Astrocyte of the hippocampus (primary cell): ENCODE measurements at regions not wholly inside any gene's neighbourhood (a gene's known extent, or its start where the extent isn't known, plus 50 kb on each side); places are given as distances from the start of the nearest gene placed in this dataset.
"Not testable (repeated sequence)": the region's sequence is repeated elsewhere in the genome, so short reads cannot be mapped to it uniquely, and the experiment has no call there.

Experiments
- DNase-seq: peaks from one replicate; pipeline ENCODE4 v3.0.0; 2011; ENCODE audit warnings: low read depth, low spot score

DNA sequence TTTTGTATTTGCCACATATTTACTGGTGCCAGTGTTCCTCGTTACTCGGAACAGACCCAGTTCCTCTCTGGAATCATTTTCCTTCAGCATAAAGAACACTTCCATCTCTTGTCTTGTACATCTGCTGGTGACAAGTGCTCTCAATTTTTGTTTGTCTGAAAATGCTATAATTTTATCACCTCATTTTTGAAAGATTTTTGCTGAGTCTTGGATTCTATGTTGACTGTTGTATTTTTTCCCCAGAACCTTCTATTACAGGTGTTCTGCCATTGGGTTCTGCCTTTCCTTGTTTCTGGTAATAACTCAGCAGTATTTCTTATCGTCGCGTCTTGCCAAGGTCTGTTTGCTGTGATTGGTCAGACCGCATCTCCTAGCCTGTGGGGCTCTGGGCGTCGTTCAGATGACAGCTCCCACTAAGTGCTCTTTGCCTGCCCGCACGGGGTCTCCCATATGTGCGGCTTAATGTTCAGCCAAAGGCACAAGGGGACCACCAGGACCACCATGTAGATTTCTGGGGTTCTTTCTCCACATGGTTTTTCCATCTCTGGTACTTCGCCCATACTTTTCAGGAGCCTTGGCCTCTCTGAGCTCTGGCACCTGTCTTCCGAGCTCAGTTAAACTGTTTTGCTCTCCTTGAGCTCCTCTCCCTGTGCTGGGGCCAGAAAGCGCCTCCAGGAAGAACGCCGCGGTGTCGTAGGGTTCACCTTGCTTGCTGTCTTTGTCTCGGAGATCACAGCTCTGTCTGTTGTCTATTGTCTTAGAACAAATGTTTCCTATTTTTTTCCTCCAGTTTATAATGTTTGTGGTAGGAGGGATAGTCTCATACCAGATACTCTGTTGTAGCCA, 80.0 kb downstream of the METRNL start:
- no peak for DNase-seq

DNA sequence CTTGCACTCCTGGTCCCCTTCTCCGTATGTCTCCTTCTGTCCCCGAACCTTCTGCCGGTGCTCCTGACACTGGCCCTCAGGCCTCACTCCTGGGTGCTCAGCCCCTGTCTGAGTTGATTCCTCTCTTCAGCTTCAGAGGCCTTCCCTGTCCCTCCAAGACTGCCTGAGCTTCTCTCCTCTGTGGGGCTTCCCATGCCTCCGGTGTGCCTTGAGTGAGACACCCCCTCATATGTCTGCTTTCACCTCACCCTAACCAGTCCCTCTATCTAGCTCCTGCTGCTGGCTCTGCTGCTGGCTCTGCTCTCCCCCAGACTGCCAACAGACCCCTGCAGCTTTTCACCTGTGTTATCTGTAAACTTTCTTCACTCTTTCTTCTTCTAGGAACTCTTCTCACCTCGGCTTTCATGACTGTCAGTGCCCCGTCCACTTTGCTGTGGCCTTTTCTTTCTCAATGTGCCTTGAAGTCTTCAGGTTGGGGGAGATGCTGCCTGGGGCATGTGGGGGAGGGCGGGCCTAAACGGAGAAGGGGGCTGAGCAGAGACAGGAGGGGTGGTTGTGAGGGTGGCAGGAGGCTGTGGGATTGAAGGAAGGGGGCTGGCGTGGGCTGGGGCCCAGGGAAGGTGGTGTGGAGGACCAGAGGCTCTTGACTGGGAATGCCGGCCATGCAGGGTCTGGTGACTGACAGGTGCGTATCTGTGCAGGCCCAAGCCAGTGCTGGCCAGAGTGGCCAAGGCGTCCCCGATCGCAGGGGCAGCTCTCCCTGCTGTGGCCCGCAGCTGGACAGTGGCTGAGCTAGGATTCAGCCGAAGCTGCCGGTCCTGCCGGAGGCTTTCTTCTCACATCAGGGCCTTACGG, 81.3 kb downstream of the METRNL start:
- no peak for DNase-seq

DNA sequence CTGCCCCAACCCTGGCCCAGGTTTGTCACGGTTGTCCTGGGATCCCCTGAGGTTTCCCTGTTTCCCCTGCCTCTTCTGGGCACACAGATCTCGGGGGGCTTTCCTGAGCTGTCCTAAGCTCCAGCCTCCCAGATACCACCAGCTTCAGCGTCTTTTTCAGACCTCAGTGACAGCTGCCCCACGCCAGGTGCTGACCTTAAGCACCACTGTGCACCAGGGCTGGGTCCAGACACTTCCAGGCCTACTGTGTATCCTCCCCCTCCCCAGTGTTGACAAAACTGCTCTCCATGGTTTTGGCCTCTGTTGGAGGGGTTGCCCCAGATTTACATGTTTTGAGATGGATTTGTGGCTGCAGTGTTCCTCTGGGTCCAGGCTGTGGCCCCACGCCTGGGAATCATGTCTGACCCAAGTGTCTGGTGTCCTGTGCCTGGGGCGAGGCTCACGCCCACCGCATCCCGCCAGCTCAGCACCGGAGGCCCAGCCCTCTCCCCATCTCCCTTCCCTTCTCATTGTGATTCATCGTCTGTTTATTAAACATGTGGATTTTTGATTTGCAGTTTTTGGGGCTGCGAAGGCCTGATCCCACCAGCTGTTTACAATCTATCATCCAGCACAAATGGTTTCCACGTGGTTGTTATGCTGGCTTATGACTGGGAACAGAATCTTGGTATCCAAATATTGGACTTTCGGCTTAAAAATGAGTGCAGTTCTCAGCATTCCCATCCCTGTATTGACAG, 82.1 kb downstream of the METRNL start:
- DNase-seq: no peak

DNA sequence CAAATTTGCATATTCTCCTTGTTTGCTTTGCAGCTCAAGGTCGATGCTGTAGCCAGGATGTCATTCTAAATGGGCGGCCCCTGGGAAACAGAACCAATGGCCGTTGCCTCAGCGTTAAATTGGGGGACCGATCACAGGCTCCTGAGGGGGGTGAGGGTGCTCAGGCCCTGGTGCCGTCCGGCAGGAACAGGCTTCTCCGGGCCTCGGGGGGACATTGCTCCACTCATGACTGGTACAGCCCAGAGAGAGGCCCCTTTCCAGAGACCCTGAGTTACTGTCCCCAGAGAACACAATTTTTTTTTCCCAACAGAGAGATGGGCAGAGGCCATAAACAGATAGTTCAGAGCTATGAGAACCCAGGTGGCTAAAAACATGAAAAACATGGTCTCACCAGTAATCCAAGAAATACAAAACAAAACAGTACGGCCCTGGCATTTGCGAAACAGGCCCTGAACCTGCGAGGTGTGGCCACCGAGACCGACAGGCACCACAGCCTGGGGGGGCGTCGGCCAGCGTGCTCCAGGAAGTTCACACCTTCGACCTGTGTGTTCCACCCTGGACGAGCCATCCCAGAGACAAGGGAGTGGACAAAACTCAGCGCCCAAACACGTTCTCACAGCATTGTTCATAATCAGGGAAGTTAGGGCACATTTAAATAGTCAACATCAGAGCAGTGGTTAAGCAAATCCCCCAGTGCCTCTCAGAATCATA, 82.8 kb downstream of the METRNL start:
- DNase-seq: no peak

DNA sequence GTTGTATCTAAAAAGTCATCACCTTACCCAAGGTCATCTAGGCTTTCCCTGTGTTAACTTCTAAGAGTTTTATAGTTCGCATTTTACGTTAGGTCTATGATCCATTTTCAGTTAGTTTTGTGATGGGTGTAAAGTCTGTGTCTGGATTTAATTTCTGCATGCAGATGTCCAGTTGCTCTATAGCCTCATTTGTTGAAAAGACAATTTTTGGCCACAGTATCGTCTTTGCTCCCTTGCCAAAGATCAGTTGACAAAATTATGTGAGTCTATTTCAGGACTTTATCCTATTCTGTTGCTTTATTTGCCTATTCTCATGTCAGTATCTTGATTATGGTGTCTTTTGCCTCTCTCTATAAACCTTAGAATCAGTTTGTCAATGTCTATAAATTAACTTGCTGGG, 85.1 kb downstream of the METRNL start:
- no peak for DNase-seq

DNA sequence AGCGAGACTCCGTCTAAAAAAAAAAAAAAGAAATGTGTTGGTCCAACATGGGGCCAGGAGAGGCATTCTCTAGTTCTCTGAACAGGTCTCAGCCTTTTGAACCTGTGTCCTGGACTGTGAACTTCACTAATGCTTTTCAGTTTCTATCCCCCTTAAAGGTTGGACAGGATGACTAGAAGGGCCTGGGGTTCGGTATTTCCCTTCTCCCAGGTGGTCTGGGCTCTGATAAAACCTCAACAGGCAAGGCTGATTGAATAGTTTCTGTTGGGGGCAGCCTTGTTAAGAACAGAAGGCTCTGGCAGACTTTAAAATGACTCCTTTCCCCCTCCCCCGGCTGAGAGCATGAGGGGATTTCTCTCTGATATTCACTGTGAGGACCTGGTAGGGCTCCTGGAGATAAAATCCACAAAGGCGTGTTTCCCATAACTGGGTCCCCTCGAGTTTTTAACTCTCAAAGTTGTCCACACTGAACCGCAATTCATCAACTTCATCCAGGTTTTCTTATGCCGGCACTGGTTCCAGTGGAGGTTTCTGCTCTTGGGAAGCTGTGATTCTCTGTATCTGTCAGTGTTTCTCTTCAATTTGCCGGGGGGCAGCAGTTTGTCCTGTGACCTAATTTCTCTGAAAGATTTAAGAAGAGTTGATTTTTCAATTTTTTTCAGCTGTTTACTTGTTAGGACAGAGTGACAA, 91.3 kb downstream of the METRNL start:
- no peak for DNase-seq

DNA sequence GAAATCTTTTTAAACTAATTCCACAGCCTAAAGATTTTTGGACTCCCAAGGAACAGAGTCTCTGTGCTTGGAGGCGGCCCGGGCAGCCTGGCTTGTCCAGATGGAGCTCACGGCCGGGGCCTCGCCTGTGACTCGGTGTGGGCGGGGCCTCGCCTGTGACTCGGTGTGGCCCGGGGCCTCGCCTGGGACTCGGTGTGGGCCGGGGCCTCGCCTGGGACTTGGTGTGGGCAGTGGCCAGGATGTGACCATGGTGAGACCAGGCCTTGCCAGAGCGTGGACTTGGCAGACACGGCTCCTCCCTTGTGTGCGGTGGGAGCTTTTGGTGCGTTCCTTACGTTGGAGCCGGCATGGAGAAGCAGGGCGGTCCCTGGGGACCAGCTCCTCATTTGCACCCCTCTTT, 92.3 kb downstream of the METRNL start:
- no peak for DNase-seq

DNA sequence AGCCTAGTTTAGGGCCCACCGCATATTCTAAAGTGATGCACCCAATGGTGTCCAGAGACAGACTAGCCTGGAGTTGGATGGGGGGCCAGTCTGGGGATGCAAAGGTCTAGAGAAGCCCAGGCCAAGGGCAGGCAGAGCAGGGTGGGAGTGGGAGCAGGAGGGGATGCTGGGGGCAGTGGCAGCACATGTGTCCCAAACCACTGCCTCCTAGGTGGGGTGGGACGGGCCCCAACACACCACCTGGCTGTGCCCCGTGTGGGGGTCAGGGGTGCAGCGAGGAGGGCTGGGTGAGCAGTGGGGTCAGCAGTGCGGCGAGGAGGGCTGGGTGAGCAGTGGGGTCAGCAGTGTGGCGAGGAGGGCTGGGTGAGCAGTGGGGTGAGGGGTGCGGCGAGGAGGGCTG, 92.7 kb downstream of the METRNL start:
- DNase-seq: not testable (repeated sequence)

DNA sequence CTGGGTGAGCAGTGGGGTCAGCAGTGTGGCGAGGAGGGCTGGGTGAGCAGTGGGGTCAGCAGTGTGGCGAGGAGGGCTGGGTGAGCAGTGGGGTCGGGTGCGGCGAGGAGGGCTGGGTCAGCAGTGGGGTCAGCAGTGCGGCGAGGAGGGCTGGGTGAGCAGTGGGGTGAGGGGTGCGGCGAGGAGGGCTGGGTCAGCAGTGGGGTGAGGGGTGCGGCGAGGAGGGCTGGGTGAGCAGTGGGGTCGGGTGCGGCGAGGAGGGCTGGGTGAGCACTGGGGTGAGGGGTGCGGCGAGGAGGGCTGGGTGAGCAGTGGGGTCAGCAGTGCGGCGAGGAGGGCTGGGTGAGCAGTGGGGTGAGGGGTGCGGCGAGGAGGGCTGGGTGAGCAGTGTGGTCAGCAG, 93.2 kb downstream of the METRNL start:
- DNase-seq: not testable (repeated sequence)

DNA sequence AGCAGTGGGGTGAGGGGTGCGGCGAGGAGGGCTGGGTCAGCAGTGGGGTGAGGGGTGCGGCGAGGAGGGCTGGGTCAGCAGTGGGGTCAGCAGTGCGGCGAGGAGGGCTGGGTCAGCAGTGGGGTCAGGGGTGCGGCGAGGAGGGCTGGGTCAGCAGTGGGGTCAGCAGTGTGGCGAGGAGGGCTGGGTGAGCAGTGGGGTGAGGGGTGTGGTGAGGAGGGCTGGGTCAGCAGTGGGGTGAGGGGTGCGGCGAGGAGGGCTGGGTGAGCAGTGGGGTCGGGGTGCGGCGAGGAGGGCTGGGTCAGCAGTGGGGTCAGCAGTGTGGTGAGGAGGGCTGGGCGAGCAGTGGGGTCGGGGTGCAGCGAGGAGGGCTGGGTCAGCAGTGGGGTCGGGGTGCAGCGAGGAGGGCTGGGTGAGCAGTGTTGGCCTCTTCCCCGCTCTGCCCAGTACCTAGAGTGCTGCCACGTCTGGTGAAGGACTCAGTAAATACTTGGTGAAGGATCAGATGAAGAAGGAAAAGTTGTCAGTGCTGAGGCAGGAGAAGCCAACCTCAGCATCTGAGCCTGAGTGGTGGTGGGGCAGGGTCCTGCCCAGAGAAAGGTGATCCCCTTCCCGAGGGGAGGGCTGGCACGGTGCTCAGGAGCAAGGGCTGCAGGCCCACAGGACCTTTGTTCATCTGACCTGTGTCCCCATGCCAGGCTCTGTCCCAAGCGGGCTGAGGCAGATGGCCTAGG, 93.9 kb downstream of the METRNL start:
- not testable (repeated sequence) for DNase-seq

DNA sequence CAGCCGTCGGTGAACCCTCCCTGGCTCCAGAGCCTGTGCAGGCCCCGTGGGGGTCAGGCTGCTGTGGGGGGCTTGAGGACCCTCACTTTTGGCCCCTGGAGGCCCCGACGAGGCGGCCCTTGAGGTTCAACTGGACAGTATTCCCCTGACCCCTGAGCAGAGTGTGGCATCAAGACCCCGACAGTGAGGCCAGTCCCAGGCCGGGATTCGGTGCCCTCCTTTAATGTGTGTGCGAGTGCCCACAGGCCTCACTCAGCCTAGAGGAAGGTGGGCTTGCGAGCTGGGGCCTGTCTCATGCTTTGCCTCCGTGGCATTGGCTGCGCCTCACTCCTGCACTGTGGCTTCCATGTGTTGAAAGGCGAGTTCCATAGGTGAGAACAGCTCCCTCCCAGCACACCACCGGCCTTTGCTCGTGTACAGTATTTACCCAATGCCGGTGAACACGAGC, 94.5 kb downstream of the METRNL start:
- no peak for DNase-seq

DNA sequence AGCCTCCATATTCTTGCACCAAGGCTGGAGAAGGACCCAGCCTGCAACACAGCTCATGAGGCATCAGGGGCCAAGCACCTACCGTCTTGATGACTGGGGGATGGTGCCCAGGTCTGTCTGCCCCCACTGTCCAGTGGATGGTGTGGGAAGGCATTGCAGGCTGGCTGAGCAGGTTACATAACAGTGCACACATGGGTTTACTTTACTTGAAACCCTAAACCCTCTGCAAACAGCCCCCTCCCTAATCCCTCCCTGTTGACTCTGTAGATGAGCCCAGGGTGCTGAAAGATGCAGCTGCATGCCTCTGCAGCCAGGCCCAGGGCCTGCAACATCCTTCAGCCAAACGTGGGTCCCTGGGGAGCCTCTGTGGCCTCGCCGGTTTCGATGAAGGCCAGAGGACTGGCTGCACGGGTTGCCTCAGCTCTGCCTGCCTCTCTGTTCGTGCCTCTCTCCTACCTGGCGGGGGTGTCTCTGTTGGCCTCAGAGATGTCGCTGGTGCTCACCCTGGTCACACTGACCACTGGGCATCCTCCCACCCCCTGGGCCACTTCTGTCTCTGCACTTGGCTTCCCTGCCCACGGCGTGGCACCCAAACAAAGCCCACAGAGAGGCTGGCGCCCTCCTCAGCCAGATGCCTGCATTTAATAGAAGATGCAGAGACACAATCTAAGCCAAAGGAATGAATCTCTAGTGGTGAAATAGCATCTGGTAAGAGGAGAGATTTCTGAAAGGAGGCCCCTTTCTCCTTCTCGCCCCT, 95.1 kb downstream of the METRNL start:
- DNase-seq: no peak

DNA sequence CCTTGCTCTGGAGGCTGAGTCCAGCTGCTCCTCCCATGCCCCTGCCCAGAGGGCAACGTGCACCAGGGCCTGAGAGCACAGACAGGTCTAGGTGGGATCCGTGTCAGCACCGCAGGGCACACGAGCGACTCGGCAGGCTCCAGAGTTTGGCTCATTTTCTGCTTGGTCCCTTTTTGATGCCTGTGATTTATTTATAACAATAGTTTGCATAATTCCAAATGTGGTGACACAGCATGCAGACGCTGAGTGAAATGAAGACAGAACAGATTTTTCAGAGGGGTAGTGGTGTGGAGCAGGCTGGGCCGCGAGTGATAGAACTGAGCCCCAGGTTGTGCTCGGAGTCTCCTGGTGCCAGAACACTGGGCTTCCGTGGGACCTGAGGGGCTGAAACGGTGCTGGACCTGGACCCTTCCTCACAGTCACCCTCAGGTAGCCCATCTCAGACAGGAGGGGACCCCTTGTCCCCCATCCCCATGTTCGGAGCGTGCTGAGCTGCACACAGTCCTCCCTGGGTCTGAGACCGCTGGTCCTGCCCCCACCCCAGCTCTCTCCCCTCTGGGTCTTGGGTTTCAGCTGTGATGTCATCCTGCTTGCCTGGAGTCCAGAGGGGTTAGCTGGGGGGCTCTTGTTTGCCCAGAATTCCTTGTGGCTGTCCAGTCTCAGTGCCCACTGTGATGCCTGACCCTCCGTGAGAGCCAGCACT, 95.9 kb downstream of the METRNL start:
- DNase-seq: no peak

DNA sequence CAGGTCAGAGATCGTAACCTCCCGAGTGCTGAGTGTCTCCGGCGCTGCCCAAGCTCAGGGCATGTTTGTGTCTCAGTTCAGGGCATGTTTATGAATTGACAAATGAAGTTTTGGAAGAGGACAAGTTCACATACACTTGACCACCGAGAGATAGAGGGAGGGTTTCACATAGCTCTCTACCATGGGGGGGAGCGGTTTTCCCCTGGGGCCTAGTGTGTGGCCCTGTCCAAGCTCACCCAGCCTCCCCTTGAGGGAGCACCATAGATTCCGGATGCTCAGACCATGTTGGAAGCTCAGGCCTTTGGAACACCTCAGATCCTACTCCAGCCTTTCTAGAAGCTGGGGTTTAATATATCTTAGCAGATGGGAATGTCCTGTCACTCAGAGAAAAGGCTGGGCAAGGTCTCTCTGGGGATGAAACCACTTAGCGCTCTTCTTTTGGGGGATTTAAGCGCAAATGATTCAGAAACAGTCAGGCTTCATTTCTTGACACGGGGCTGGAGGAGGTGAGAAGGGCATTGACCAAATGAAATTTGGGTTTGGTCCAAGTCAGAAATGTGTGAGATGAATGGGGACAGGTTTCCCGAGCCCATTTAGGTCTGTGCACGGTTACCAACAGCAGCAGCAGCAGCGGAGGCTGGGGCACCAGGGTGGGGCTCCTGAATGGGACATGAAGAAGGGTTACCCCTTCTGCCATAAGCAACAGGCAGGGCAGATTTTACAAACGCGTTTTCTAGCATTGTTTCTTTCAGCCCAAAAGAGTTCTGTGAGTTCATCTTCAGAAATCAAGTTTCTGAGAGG, 96.6 kb downstream of the METRNL start:
- DNase-seq: no peak

DNA sequence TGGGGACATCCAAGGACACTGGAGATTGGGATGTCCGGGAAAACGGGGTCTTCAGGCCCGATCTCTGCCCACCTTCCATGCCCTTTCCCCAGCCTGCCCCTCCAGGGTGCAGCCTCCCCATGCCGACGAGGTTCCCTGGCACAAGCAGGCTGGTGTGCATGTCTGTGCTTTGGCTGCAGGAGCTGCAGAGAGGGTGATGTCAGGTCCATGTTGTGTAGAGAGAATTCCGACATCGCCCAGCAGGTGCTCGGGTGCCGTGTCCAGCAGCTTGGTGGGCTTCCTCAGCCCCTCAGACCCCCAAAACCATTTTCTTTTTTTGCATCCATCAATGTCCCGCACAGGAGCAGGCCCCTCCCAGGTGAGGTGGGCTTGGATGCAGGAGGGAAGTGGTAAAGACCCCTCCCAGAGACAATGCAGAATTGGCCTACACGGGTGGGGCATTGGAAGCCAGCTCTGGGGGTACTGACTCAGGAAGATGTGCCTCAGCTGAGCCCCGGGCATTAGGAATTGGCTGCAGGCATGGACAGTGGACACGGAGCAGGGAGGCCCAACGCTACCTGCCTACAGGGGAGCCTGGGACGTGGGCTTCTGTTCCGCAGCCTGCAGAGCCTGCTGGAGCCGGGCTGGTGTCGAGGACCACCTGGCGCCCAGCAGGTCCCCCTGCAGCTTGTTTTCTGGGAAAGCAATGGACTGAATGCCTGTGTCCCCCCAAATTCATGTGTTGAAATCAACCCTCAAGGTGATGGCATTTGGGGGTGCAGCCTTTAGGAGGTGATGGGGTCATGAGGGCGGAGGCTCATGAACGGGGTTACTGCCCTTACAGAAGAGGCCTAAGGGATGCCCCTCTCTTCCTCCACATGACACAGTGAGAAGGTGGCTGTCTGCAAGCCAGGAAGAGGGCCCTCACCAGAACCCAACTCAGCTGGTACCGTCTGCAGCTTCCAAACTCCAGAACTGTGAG, 97.5 kb downstream of the METRNL start:
- no peak for DNase-seq

DNA sequence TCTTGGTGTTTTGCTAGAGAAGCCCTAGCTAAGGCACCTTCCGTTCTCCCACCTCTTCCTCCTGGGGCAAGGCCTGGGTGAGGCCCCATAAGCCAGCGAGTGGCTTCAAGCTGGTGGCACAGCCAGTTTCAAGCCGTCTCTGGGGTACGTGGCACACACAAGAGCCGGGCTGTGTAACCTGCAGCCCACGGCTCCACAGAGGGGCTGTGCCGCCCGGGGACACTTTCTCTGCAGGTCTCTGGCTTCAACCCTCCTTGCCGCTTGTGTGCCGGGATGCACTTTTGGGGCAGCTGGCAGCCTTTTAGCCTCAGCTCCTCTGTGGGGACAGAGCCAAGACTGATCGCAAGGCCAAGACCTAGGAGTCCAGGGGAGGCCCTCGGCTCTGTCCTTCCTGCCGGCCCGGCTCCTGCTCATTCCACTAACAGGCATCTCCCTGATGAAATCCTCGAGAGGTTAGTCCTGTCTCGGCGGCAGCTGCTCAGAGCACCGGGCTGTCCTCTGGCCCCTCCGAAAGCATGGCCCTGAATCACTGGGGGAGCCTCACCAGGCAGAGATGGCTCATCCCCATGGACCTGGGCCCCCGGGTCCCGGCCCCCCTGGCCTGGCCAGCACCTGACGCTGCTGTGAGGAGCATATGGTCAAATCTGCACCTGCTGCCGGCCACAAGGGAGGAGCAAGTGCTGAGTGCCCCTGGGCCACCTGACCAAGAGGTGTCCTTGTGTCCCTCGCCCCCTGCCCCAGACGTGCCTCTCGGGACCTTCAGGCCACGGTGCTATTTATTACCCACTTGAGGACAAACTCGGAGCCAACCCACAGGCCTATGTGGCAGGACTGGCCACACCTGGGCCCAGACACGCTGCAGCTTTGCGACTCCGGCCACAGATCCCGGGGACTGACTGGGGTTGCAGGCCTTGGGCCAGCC, 98.5 kb downstream of the METRNL start:
- DNase-seq: no peak
